ENCODE measurements at regions not wholly inside any gene's neighbourhood (a gene's known extent, or its start where the extent isn't known, plus 50 kb on each side); places are given as distances from the start of the nearest gene placed in this dataset.

DNA sequence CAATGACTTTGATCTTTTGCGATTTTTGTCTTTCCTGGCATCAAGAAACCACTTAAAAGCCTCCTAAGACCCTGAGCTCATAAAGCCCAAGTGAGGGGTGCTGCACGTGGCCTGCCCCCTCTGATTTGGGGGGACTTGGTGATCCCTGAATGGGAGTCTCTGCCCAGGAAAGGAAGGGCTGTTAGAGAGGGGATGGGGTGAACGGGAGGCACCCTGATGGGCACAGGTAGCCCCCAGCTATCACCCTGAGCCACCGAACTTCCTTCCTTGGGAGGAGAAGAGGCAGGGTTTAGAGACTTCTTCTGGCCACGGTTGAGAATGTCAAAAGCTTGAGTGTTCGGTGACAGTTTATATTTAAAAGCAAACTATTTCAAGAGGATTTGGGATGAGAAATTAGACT lies 305.5 kb downstream of the ZNF536 start (continued):
- TF ChIP-seq NFYB (CRISPR knock-in tag; conservative IDR thresholded peaks at IDR 0.05; ENCODE audit: low read depth): no peak
- no peak for TF ChIP-seq RELA (CRISPR knock-in tag; IDR thresholded peaks at IDR 0.05; ENCODE audit: borderline replicate concordance)
- TF ChIP-seq, protein P1, sequence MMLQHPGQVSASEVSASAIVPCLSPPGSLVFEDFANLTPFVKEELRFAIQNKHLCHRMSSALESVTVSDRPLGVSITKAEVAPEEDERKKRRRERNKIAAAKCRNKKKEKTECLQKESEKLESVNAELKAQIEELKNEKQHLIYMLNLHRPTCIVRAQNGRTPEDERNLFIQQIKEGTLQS (CRISPR knock-in tag; conservative IDR thresholded peaks at IDR 0.05): no peak
- no peak for TF ChIP-seq ZNF671 (CRISPR knock-in tag; IDR thresholded peaks at IDR 0.05)
- no peak for TF ChIP-seq SP1 (CRISPR knock-in tag; conservative IDR thresholded peaks at IDR 0.05)
- TF ChIP-seq, protein P2, sequence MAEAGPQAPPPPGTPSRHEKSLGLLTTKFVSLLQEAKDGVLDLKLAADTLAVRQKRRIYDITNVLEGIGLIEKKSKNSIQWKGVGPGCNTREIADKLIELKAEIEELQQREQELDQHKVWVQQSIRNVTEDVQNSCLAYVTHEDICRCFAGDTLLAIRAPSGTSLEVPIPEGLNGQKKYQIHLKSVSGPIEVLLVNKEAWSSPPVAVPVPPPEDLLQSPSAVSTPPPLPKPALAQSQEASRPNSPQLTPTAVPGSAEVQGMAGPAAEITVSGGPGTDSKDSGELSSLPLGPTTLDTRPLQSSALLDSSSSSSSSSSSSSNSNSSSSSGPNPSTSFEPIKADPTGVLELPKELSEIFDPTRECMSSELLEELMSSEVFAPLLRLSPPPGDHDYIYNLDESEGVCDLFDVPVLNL (CRISPR knock-in tag; IDR thresholded peaks at IDR 0.05; ENCODE audit: borderline replicate concordance, low read depth): no peak
- no peak for TF ChIP-seq HMGA2 (CRISPR knock-in tag; IDR thresholded peaks at IDR 0.05)
- TF ChIP-seq FOXP1 (CRISPR knock-in tag; IDR thresholded peaks at IDR 0.05; ENCODE audit: borderline replicate concordance): no peak

DNA sequence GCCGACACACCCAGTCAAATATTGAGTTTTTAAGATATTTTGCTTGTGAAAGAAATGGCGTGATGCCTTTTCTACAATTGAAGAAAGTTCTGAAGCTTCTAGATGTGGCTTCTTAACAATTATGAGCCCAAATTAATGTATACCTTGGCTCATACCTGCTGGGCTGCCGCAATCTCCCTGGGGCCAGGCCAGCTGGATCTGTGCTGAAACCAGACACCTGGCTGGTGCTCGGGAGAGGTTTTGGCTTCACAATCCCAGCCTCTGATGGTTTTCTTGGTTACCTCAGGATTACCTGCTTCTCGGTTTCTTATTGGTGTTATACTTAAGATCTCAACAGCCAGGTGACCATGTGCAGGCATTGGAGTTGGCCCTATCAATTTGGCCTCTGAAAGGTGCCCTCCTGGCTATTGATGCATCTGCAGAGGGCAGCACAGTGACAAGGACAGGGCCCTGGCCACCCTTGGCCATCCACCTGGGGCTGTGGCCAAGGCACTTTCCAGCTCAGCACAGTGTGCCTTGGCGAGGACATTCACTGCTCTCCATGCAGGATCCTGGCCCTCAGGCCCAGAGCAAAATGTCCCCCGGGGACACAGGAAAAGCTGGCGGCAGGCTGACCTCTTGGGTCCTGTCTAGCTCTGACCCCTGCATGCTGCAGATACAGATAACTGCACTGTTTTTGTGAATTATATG lies 305.0 kb downstream of the ZNF536 start:
- H3K36me3 Mint-ChIP-seq: no peaks in the 10 kb centered on the region
- ATAC-seq: no peak
- CTCF ChIA-PET: interaction anchor here (1.2 to 3.4 kb wide), 4 partner anchors 8 to 20 kb away, joined by 3 to 22 read pairs (median 16); no protein-coding TSS in a partner anchor
- H3K27ac Mint-ChIP-seq: no peak overlapping the region
- TF ChIP-seq, protein P3, sequence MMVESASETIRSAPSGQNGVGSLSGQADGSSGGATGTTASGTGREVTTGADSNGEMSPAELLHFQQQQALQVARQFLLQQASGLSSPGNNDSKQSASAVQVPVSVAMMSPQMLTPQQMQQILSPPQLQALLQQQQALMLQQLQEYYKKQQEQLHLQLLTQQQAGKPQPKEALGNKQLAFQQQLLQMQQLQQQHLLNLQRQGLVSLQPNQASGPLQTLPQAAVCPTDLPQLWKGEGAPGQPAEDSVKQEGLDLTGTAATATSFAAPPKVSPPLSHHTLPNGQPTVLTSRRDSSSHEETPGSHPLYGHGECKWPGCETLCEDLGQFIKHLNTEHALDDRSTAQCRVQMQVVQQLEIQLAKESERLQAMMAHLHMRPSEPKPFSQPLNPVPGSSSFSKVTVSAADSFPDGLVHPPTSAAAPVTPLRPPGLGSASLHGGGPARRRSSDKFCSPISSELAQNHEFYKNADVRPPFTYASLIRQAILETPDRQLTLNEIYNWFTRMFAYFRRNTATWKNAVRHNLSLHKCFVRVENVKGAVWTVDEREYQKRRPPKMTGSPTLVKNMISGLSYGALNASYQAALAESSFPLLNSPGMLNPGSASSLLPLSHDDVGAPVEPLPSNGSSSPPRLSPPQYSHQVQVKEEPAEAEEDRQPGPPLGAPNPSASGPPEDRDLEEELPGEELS (CRISPR knock-in tag; IDR thresholded peaks at IDR 0.05): no peak
- no peak for TF ChIP-seq SMAD4 (CRISPR knock-in tag; IDR thresholded peaks at IDR 0.05)
- TF ChIP-seq, protein P4, sequence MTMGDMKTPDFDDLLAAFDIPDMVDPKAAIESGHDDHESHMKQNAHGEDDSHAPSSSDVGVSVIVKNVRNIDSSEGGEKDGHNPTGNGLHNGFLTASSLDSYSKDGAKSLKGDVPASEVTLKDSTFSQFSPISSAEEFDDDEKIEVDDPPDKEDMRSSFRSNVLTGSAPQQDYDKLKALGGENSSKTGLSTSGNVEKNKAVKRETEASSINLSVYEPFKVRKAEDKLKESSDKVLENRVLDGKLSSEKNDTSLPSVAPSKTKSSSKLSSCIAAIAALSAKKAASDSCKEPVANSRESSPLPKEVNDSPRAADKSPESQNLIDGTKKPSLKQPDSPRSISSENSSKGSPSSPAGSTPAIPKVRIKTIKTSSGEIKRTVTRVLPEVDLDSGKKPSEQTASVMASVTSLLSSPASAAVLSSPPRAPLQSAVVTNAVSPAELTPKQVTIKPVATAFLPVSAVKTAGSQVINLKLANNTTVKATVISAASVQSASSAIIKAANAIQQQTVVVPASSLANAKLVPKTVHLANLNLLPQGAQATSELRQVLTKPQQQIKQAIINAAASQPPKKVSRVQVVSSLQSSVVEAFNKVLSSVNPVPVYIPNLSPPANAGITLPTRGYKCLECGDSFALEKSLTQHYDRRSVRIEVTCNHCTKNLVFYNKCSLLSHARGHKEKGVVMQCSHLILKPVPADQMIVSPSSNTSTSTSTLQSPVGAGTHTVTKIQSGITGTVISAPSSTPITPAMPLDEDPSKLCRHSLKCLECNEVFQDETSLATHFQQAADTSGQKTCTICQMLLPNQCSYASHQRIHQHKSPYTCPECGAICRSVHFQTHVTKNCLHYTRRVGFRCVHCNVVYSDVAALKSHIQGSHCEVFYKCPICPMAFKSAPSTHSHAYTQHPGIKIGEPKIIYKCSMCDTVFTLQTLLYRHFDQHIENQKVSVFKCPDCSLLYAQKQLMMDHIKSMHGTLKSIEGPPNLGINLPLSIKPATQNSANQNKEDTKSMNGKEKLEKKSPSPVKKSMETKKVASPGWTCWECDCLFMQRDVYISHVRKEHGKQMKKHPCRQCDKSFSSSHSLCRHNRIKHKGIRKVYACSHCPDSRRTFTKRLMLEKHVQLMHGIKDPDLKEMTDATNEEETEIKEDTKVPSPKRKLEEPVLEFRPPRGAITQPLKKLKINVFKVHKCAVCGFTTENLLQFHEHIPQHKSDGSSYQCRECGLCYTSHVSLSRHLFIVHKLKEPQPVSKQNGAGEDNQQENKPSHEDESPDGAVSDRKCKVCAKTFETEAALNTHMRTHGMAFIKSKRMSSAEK (CRISPR knock-in tag; IDR thresholded peaks at IDR 0.05; ENCODE audit: borderline replicate concordance): no peak
- no peak for TF ChIP-seq SMAD3 (CRISPR knock-in tag; IDR thresholded peaks at IDR 0.05; ENCODE audit: borderline replicate concordance)
- TF ChIP-seq, protein P5, sequence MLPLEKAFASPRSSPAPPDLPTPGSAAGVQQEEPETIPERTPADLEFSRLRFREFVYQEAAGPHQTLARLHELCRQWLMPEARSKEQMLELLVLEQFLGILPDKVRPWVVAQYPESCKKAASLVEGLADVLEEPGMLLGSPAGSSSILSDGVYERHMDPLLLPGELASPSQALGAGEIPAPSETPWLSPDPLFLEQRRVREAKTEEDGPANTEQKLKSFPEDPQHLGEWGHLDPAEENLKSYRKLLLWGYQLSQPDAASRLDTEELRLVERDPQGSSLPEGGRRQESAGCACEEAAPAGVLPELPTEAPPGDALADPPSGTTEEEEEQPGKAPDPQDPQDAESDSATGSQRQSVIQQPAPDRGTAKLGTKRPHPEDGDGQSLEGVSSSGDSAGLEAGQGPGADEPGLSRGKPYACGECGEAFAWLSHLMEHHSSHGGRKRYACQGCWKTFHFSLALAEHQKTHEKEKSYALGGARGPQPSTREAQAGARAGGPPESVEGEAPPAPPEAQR (CRISPR knock-in tag; IDR thresholded peaks at IDR 0.05): no peak
- TF ChIP-seq, protein P6, sequence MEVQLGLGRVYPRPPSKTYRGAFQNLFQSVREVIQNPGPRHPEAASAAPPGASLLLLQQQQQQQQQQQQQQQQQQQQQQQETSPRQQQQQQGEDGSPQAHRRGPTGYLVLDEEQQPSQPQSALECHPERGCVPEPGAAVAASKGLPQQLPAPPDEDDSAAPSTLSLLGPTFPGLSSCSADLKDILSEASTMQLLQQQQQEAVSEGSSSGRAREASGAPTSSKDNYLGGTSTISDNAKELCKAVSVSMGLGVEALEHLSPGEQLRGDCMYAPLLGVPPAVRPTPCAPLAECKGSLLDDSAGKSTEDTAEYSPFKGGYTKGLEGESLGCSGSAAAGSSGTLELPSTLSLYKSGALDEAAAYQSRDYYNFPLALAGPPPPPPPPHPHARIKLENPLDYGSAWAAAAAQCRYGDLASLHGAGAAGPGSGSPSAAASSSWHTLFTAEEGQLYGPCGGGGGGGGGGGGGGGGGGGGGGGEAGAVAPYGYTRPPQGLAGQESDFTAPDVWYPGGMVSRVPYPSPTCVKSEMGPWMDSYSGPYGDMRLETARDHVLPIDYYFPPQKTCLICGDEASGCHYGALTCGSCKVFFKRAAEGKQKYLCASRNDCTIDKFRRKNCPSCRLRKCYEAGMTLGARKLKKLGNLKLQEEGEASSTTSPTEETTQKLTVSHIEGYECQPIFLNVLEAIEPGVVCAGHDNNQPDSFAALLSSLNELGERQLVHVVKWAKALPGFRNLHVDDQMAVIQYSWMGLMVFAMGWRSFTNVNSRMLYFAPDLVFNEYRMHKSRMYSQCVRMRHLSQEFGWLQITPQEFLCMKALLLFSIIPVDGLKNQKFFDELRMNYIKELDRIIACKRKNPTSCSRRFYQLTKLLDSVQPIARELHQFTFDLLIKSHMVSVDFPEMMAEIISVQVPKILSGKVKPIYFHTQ (CRISPR knock-in tag; IDR thresholded peaks at IDR 0.05): no peak
- no peak for TF ChIP-seq FOXJ3 (CRISPR knock-in tag; IDR thresholded peaks at IDR 0.05; ENCODE audit: borderline replicate concordance)
- TF ChIP-seq, protein P7, sequence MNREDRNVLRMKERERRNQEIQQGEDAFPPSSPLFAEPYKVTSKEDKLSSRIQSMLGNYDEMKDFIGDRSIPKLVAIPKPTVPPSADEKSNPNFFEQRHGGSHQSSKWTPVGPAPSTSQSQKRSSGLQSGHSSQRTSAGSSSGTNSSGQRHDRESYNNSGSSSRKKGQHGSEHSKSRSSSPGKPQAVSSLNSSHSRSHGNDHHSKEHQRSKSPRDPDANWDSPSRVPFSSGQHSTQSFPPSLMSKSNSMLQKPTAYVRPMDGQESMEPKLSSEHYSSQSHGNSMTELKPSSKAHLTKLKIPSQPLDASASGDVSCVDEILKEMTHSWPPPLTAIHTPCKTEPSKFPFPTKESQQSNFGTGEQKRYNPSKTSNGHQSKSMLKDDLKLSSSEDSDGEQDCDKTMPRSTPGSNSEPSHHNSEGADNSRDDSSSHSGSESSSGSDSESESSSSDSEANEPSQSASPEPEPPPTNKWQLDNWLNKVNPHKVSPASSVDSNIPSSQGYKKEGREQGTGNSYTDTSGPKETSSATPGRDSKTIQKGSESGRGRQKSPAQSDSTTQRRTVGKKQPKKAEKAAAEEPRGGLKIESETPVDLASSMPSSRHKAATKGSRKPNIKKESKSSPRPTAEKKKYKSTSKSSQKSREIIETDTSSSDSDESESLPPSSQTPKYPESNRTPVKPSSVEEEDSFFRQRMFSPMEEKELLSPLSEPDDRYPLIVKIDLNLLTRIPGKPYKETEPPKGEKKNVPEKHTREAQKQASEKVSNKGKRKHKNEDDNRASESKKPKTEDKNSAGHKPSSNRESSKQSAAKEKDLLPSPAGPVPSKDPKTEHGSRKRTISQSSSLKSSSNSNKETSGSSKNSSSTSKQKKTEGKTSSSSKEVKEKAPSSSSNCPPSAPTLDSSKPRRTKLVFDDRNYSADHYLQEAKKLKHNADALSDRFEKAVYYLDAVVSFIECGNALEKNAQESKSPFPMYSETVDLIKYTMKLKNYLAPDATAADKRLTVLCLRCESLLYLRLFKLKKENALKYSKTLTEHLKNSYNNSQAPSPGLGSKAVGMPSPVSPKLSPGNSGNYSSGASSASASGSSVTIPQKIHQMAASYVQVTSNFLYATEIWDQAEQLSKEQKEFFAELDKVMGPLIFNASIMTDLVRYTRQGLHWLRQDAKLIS (CRISPR knock-in tag; IDR thresholded peaks at IDR 0.05; ENCODE audit: borderline replicate concordance): no peak
- H3K4me1 Mint-ChIP-seq: peaks cover 3% of the 10 kb centered on the region; the same call in 1 of the 2 replicates
- DNase-seq (ENCODE audit: low spot score): no peak
- H3K27me3 Mint-ChIP-seq (ENCODE audit: low read depth): no peaks in the 10 kb centered on the region
- no peaks in the 10 kb centered on the region for H3K9me3 Mint-ChIP-seq
- H3K4me3 Mint-ChIP-seq: no peak overlapping the region
- POLR2A ChIA-PET: no interaction called here
